Muscle layer of colon (tissue), 2 donors: ENCODE measurements at regions not wholly inside any gene's neighbourhood (a gene's known extent, or its start where the extent isn't known, plus 50 kb on each side); places are given as distances from the start of the nearest gene placed in this dataset.
"Not testable (repeated sequence)": the region's sequence is repeated elsewhere in the genome, so short reads cannot be mapped to it uniquely, and the experiment has no call there.

Source experiments
- H3K27ac ChIP-seq: one replicate; pipeline ENCODE4 v1.7.0; 2013; ENCODE audit warnings: low read depth, mild to moderate bottlenecking, low read length, moderate library complexity
- H3K27me3 ChIP-seq, 2 donors: one replicate each; pipeline ENCODE4 v1.7.0; 2013; ENCODE audit warnings: low read length in 2 of 2, mild to moderate bottlenecking in 2 of 2; ENCODE audit not compliant: insufficient read depth in 2 of 2, control insufficient read depth in 1 of 2
- H3K36me3 ChIP-seq: one replicate; pipeline ENCODE4 v1.7.0; 2013; ENCODE audit warnings: mild to moderate bottlenecking, low read length; ENCODE audit not compliant: insufficient read depth
- H3K4me1 ChIP-seq: one replicate; pipeline ENCODE4 v1.7.0; 2013; ENCODE audit warnings: mild to moderate bottlenecking, low read length; ENCODE audit not compliant: insufficient read depth
- H3K4me3 ChIP-seq, 2 donors: one replicate each; pipeline ENCODE4 v1.7.0; 2013; ENCODE audit warnings: low read length in 2 of 2, low read depth in 1 of 2, mild to moderate bottlenecking in 1 of 2, moderate library complexity in 1 of 2
- H3K9ac ChIP-seq: one replicate; pipeline ENCODE4 v1.7.0; 2013; ENCODE audit warnings: low read length
- H3K9me3 ChIP-seq: one replicate; pipeline ENCODE4 v1.7.0; 2013; ENCODE audit warnings: mild to moderate bottlenecking, low read length
- donor health status: abdominal sarcoma.
- donor health status: Adenocarcinoma of cecum.

DNA sequence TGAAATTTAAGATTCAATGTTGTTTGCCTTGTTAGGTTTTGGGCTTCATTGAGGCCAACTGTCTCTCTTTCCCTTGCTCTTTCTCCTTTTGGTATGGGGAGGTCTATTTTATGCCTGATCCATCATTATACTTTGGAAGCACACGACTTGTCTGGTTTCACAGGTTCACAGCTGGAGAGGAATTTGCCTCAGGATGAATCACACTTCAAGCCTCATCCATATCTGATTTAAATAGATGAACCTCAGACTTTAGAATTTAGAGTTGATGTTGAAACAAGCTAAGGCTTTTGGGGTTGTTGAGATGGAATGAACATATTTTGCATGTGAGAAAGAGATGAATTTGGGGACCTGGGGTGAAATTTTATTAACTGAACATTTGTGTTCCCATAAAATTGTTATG, 150.5 kb upstream of the IGFBP3 start:
- no peak overlapping the region for H3K9ac ChIP-seq
- H3K27me3 ChIP-seq, result no peaks in the 10 kb centered on the region
- H3K27ac ChIP-seq, result no peak overlapping the region
- no peaks in the 10 kb centered on the region for H3K9me3 ChIP-seq
- H3K4me3 ChIP-seq, result no peak overlapping the region
- no peaks in the 10 kb centered on the region for H3K4me1 ChIP-seq
- no peaks in the 10 kb centered on the region for H3K36me3 ChIP-seq

DNA sequence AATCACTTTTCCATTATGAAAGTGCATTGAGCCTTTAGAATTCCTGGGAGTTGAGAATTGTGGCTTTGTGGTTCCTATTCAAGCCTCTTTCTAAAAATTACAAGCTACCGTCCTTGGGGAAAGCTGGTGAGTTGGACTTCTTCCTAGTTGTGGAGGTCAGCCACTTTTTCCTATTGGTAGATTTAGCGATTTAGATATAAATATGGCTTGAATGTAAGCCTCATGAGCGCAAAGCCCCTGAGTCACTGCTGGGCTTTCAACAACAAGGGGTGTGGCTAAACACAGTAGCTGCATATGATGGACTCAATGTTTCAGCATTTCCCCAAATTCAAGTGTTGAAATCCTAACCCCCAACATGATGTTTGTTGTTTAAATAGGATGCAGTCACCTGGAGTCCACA, 150.0 kb upstream of the IGFBP3 start:
- no peak overlapping the region for H3K4me3 ChIP-seq
- no peak overlapping the region for H3K9ac ChIP-seq
- no peaks in the 10 kb centered on the region for H3K27me3 ChIP-seq
- no peak overlapping the region for H3K27ac ChIP-seq
- no peaks in the 10 kb centered on the region for H3K36me3 ChIP-seq
- no peaks in the 10 kb centered on the region for H3K4me1 ChIP-seq
- no peaks in the 10 kb centered on the region for H3K9me3 ChIP-seq

DNA sequence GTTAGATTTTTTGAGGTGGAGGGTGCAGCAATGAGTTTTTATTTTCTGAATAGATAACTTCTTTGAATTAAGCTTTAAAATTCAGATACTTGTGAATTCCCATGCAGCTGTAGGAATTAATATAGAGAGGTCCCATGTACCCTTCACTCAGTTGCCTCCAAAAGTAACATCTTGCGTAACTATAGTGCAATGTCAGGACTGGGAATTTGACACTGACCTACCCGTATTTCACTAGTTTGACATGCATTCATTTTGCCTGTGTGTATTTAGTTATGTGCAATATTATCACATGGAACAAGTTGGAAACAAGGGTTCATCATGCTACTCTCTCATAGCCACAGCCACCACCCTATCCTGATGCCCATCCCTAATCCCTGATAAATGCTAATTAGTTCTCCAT, 147.1 kb upstream of the IGFBP3 start:
- Histone ChIP-seq H3K27me3 (no peaks in the 10 kb centered on the region), H3K9me3 (no peaks in the 10 kb centered on the region), H3K9ac (no peak overlapping the region), H3K4me3 (no peak overlapping the region), H3K36me3 (no peaks in the 10 kb centered on the region), H3K4me1 (no peaks in the 10 kb centered on the region), H3K27ac (no peak overlapping the region)

DNA sequence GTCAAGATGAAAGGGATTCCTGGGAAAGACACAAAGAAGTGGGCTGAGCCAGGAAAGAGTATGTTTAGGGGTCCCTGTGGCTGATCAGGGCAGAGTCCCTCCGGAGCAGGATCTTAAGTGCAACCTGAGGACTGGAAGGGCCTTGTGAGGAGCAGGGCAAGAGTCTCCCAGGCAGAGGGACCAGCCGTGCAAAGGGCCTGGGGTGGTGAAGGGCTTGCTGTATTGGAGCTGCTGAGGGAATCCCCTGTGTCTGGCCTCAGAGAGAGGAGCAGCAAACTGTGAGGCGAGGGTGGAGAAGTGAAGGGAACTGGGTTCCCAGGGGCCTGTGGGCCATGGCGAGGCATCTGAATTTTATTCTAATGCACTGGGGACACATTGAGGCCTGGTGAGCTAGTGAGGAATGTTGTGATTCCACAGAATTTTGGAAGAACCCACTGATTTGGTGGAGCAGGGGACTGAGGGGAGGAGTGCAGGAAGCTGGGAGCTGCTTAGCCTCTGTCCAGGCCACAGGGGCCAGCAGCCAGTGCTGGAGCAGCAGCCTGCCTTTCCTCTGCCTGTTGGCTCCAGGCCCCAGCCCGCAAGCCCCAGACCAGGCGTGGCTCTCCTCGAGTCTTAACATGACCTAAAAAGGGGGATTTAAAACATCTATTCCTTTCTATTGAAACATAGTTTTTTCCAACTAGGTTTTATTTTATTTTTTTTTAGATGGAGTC, 138.4 kb upstream of the IGFBP3 start:
- no peaks in the 10 kb centered on the region for H3K9me3 ChIP-seq
- peaks cover 5% of the 10 kb centered on the region for H3K4me1 ChIP-seq
- no peaks in the 10 kb centered on the region for H3K36me3 ChIP-seq
- H3K27ac ChIP-seq, result no peak overlapping the region
- no peak overlapping the region for H3K9ac ChIP-seq
- no peaks in the 10 kb centered on the region for H3K27me3 ChIP-seq
- no peak overlapping the region for H3K4me3 ChIP-seq

DNA sequence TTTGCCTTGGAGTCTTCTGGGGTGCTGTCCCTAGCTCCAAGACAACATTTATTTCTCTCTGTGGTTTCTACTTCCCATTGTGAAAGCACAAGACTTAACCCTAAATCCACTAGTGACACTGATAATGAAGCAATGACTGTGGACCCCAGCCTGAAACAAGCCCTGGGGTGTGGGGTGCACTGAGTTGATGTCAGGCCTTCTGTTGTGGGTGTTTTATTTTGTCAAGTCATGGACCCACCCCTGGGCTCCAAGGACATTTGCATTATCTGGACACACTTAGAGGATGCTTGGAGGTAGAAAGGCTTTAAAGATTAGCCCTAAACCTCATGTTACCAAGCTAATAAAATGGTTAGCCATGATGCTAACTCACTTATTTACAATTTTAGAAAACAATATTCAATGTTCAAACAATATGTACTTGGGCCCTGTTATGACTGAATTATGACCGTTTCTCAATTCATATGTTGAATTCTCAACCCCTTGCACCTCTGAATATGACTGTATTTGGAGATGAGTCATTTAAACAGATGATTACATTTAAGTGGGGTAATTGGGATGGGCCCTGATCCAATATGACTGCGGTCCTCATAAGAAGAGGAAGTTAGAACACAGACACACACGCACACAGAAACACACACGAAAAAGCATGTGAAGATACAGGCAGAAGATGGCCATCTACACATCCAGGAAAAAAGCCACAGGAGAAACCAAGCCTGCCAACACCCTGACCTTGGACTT, 137.2 kb upstream of the IGFBP3 start:
- peaks cover 5% of the 10 kb centered on the region for H3K4me1 ChIP-seq
- H3K36me3 ChIP-seq, result no peaks in the 10 kb centered on the region
- H3K9ac ChIP-seq, result no peak overlapping the region
- H3K9me3 ChIP-seq, result no peaks in the 10 kb centered on the region
- H3K27me3 ChIP-seq, result no peaks in the 10 kb centered on the region
- H3K27ac ChIP-seq, result no peak overlapping the region
- H3K4me3 ChIP-seq, result no peak overlapping the region

DNA sequence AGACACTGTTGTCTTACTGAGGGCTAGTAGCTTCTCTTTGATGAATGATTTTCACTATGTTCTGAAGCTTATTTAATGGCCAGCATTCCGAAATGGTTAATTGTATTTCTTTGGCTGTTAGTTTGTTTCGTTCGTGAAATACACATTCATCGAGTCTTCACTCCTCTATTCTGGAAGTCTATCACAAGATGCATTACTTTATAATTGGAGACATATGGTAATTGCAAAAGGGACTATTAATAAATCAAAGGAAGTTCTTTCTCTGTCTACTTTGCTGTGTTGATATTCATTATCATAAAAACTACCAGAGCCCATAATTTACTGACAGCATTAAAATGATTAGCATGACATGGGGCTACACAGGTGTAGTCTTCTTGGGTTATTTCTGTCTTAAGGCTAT, 133.8 kb upstream of the IGFBP3 start:
- Histone ChIP-seq H3K27ac (no peak overlapping the region), H3K9ac (no peak overlapping the region), H3K4me1 (peaks cover 5% of the 10 kb centered on the region), H3K4me3 (no peak overlapping the region), H3K9me3 (no peaks in the 10 kb centered on the region), H3K36me3 (no peaks in the 10 kb centered on the region), H3K27me3 (no peaks in the 10 kb centered on the region)

DNA sequence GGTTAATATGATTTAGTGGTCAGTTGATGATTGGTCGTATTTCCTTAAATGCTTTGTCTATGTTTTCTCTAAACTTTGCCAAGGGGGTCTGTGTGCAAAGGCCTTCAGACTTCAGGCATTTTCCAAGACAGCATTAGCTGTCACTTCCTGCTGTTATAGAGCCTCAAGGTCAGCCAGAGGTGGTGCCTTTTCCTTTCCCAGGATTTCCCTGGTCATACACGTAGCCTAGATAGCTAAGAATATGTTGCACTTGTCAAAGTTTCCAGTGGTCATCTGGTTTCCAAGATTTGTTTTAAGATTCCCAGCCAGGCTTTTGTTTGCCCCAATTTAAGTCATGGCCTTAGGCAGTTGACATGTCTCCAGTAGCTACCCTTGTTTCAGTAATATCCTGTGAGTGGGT, 133.2 kb upstream of the IGFBP3 start:
- Histone ChIP-seq H3K27ac (no peak overlapping the region), H3K27me3 (no peaks in the 10 kb centered on the region)

DNA sequence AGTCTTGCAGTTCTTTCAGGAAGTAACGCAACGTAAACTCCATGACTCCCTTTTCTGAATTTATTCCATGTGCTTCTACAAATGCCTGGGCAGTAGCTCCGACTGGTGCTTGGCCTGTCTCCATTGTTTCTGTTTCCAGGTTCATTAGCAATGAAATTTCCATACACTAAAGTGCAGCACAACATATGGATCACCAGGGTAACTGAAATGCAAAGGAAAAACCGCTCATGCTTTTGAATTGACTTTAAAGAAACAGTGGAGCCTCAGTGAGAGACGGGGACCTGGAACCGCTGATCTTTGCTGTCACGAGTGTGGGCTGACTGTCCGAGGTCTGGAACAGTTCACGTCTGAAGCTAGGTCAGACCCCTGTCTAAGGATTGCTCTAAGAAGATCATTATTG, 126.5 kb upstream of the IGFBP3 start:
- Histone ChIP-seq H3K4me3 (no peak overlapping the region), H3K27ac (no peak overlapping the region), H3K4me1 (no peaks in the 10 kb centered on the region), H3K27me3 (no peaks in the 10 kb centered on the region), H3K9me3 (no peaks in the 10 kb centered on the region), H3K36me3 (no peaks in the 10 kb centered on the region), H3K9ac (no peak overlapping the region)

More for the DNA sequence above, 133.2 kb upstream of the IGFBP3 start:
- Histone ChIP-seq H3K9me3 (no peaks in the 10 kb centered on the region), H3K36me3 (no peaks in the 10 kb centered on the region), H3K4me1 (peaks cover 5% of the 10 kb centered on the region), H3K9ac (no peak overlapping the region), H3K4me3 (no peak overlapping the region)

DNA sequence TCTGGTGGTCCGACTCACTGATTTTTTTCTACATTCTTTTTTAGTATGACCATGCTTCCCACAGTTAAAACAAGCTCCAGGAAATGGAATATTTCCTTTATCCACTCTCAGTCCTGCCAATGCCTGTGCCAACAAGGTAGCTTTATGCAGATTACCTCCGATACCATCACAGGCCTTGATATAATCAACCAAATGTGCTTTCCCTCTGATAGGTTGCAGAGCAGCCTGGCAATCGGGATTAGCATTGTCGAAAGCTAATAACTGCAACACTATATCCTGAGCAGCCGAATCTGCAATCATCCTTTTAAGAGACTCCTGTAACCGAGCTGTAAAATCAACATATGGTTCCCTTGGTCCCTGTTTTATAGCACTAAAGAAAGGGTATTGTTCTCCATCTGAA, 122.3 kb upstream of the IGFBP3 start:
- H3K4me1 ChIP-seq, H3K4me3 ChIP-seq, H3K36me3 ChIP-seq, H3K9me3 ChIP-seq, H3K9ac ChIP-seq, H3K27ac ChIP-seq, H3K27me3 ChIP-seq: not testable (repeated sequence)

DNA sequence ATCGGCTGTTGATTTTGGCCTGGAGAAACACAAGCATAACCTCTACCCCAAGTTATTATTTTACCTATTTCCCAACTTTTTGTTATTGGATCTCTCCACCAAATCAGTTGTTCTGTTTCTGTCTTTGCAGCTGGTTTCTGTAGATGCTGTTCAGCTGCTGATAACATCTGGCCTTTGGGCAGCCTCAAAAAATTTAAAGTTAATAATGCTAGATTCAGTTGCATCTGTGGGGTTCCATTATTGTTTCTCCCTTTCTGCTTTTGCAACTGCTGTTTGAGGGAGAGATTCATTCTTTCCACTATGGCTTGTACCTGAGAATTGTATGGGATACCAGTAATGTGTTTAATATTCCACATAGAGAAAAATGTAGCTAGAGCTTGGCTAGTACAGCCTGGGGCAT, 118.7 kb upstream of the IGFBP3 start:
- H3K27ac ChIP-seq, H3K4me1 ChIP-seq, H3K4me3 ChIP-seq, H3K9ac ChIP-seq, H3K36me3 ChIP-seq, H3K27me3 ChIP-seq, H3K9me3 ChIP-seq: not testable (repeated sequence)

DNA sequence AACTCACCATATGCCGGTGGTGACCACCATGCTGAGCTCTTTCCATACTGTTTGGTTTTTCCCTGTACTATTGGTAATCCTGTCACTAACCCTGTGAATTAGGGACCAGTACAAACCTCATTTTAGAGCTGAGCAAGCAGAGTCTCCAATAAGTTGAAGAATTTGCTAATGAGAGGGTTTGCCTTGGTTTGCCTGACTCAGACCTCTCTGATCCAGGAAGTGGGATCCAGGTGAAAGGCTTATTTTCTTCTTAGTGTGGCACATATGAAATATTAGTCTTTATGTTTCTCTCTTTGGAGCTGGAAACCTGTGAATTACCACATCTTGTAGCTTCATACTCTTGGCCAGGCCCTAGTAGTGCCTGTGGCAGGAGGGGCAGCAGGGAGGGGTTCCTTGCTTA, 114.1 kb upstream of the IGFBP3 start:
- Histone ChIP-seq H3K9ac (no peak overlapping the region), H3K4me3 (no peak overlapping the region), H3K27ac (no peak overlapping the region), H3K4me1 (no peaks in the 10 kb centered on the region), H3K9me3 (no peaks in the 10 kb centered on the region), H3K27me3 (no peaks in the 10 kb centered on the region), H3K36me3 (no peaks in the 10 kb centered on the region)
